ENCODE measurements at regions not wholly inside any gene's neighbourhood (a gene's known extent, or its start where the extent isn't known, plus 50 kb on each side); places are given as distances from the start of the nearest gene placed in this dataset.

DNA sequence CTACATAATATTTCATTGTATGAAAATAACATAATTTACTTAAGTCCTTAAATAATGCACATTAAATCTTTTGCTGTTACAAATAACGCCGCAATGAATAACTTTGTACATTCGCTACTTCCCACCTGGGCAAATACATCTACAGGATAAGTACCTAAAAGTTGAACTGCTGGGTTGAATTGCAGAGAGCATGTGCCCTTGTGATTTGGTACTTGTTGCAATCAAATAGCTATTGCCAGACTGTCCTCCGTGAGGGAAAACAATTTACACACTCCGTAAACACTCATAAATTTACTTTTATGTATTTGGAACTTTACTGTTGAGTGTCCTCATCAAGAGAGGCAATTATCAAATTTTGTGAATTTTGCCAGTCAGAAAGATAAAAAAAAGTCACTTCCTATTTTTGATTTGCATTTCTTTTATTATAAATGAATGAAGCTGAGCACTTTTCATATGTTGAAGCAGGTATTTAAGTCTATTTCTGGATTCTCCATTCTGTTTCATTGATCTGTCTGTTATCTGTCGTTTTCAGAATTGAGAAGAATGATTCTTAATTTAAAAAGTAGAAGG, 140.8 kb upstream of the SERTAD2 start:
- TF ChIP-seq, protein P1, sequence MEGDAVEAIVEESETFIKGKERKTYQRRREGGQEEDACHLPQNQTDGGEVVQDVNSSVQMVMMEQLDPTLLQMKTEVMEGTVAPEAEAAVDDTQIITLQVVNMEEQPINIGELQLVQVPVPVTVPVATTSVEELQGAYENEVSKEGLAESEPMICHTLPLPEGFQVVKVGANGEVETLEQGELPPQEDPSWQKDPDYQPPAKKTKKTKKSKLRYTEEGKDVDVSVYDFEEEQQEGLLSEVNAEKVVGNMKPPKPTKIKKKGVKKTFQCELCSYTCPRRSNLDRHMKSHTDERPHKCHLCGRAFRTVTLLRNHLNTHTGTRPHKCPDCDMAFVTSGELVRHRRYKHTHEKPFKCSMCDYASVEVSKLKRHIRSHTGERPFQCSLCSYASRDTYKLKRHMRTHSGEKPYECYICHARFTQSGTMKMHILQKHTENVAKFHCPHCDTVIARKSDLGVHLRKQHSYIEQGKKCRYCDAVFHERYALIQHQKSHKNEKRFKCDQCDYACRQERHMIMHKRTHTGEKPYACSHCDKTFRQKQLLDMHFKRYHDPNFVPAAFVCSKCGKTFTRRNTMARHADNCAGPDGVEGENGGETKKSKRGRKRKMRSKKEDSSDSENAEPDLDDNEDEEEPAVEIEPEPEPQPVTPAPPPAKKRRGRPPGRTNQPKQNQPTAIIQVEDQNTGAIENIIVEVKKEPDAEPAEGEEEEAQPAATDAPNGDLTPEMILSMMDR (IDR thresholded peaks at IDR 0.05) = no peak
- no peak for TF ChIP-seq RORB (CRISPR knock-in tag; IDR thresholded peaks at IDR 0.05)
- no peak for TF ChIP-seq EMX1 (CRISPR knock-in tag; IDR thresholded peaks at IDR 0.05)
- no peak for TF ChIP-seq CBFB (CRISPR knock-in tag; IDR thresholded peaks at IDR 0.05; ENCODE audit: low read depth)
- no peak for TF ChIP-seq KAT7 (CRISPR knock-in tag; IDR thresholded peaks at IDR 0.05; ENCODE audit: borderline replicate concordance)
- TF ChIP-seq ATF1 (CRISPR knock-in tag; IDR thresholded peaks at IDR 0.05) = no peak
- TF ChIP-seq ETV6 (CRISPR knock-in tag; IDR thresholded peaks at IDR 0.05) = no peak
- TF ChIP-seq, protein P2, sequence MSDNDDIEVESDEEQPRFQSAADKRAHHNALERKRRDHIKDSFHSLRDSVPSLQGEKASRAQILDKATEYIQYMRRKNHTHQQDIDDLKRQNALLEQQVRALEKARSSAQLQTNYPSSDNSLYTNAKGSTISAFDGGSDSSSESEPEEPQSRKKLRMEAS (CRISPR knock-in tag; IDR thresholded peaks at IDR 0.05) = no peak
- TF ChIP-seq PRRX2 (CRISPR knock-in tag; IDR thresholded peaks at IDR 0.05) = no peak
- no peak for TF ChIP-seq AFF4 (CRISPR knock-in tag; IDR thresholded peaks at IDR 0.05; ENCODE audit: borderline replicate concordance)
- no peak for TF ChIP-seq E2F1 (CRISPR knock-in tag; IDR thresholded peaks at IDR 0.05)
- no peak for TF ChIP-seq JUN (CRISPR knock-in tag; IDR thresholded peaks at IDR 0.05)

Measured in WTC11 (cell line).